Ramos (cell line): ENCODE measurements at regions not wholly inside any gene's neighbourhood (a gene's known extent, or its start where the extent isn't known, plus 50 kb on each side); places are given as distances from the start of the nearest gene placed in this dataset.
"Not testable (repeated sequence)": the region's sequence is repeated elsewhere in the genome, so short reads cannot be mapped to it uniquely, and the experiment has no call there.

Experiments used
- in situ Hi-C: fragments of 300-500 bp; cut with MboI; formaldehyde crosslinking; loops from one replicate; pipeline ENCODE4 v1.14.3; 2022; ENCODE audit warnings: low sequenced_read_pairs; ENCODE audit not compliant: unreplicated experiment

- in situ Hi-C loops: no loop called here
Measured at GRCh38 chr9:124084087-124084486, 72.5 kb downstream of the LHX2 start.

- in situ Hi-C loops: no loop called here
Measured at GRCh38 chr9:124087226-124087625, 75.7 kb downstream of the LHX2 start.

GRCh38 chr9:124088476-124088837 lies 76.9 kb downstream of the LHX2 start:
- in situ Hi-C loops: no loop called here

DNA sequence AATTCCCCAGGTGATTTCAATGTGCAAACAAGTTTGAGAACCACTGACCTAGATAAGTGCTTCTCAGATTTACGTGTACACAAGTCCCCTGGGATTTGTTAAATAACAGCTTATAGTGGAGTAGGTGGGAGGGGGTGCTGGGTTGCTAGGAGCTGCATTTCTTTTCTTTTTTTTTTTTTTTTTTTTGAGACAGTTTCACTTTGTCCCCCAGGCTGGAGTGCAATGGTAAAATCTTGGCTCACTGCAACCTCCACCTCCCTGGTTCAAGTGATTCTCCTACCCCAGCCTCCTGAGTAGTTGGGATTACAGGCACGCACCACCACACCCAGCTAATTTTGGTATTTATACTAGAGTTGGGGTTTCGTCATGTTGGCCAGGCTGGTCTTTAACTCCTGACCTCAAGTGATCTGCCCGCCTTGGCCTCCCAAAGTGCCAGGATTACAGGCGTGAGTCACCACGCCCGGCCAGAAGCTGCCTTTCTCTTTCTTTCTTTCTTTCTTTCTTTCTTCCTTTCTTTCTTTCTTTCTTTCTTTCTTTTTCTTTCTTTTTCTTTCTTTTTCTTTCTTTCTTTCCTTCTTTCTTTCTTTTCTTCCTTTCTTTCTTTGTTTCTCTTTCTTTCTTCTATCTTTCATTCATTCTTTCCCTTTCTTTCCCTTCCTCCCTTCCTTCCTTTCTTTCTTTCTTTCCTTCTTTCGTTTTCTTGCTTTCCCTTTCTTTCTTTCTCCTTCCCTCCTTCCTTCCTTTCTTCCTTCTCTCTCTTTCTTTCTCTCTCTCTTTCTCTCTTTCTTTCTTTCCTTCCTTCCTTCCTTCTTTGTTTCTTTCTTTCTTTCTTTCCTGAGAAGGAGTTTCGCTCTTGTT lies 78.3 kb downstream of the LHX2 start:
- in situ Hi-C loops: not testable (repeated sequence)

GRCh38 chr9:124098141-124098905 lies 86.8 kb downstream of the LHX2 start:
- in situ Hi-C loops: no loop called here

DNA sequence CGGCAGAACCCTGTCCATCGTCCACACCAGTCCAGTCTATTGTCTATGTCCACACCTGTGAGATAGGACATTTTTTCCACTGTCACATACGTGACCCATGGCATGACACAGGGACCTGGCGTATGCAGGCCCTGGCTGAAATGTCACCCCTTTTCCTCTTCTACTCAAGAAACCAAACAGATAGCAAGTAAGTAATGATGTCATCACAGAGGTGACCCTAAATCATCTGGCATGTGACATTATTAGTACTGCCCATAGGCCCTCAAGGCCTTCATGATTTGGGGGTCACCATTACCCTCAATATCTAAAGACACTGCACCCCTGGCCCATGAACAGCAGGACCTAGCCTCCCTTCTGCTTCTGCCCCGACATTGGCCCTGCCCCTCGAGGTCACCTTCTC lies 88.3 kb downstream of the LHX2 start:
- in situ Hi-C loops: no loop called here

GRCh38 chr9:124101215-124101968 lies 89.8 kb downstream of the LHX2 start:
- in situ Hi-C loops: no loop called here

GRCh38 chr9:124101969-124102345 lies 90.4 kb downstream of the LHX2 start:
- in situ Hi-C loops: no loop called here

- in situ Hi-C loops: no loop called here
Measured at GRCh38 chr9:124102363-124102762, 90.8 kb downstream of the LHX2 start.

DNA sequence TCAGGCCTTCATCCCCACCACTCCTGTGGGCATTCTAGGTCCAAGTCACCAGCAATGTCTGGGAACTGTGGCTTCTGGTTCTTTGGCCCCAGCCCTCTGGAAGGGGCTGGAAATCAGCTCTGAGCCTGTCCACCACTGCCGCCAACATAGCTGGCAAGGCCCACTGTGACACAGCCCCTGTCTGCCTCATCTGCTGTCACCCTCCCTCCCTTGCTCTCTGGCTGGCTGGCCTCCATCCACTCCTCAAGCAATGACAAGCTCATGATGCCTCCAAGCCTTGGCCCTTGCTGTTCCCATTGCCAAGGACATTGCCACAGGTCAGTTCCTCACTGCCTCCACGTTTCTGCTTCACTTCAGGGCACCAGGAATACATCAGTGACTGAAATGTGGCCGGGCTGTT lies 93.7 kb downstream of the LHX2 start:
- in situ Hi-C loops: no loop called here

DNA sequence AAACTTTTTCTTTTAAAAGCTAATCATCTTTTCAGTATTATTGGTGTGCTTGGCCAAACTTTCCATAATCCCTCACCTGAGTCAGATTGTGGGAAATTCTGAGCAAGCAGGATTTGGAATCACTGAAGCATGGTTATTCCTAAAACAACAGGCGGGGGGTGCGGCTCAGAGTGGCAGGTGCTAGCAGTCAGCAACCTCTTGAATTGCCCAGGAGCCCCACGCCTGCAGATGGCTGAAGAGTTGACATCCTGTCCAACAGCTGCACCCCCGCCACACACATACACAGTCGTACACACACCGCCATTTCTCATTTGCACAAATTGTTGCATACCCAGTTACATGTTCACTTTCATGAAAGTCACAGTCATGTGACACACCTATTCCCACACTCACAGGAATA lies 96.6 kb downstream of the LHX2 start:
- in situ Hi-C loops: no loop called here

DNA sequence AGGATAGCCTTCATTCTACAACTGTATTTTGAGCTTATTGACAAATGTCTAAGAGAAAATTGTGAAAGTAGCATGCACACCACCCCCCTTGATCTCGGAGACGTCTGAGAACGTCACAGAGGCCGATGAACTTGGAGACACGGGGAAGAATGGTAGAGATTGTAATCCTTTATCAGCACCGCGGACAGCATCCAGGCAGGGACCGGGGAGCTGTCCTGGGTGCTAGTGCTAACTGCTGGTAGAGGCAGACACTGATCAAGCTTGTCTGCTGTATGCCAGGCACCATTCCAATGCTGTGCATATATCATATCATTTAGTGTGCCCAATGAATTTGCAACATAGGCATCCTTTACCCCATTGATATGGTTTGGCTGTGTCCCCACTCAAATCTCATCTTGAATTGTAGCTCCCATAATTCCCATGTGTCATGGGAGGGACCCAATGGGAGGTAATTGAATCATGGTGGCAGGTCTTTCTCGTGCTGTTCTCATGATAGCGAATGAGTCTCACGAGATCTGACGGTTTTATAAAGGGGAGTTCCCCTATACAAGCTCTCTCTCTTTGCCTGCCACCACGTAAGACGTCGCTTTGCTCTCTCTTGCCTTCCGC lies 98.8 kb downstream of the LHX2 start:
- in situ Hi-C loops: no loop called here

DNA sequence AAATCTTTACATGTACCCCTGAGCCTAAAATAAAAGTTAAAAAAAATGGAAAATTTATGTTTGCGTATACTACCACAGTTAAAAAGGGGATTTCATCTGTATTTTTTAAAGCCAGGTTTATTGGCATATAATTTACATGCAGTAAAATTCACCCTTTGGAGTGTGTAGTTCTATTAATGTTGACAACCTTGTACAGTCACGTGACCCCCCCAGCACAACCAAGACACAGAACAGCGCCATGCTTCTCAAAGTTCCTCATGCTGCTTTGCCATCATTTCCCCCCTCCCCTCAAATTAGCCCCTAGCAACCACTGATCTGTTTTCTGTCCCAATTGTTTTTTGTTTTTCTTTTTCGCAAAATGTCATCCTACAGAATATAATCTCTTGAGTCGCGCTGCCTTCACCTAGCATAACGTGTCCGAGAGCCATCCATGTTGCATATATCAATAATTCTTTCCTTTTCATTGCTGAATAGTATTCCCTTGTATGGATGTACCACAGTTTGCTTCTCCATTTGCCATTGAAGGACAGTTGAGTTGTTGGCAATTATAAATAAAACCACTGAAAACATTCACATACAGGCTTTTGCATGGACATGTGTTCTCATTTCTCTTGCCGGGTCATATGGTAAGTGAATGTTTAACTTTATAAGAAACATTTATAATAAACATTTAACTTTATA lies 105.3 kb downstream of the LHX2 start:
- in situ Hi-C loops: no loop called here

- in situ Hi-C loops: no loop called here
Measured at GRCh38 chr9:124118894-124119293, 107.3 kb downstream of the LHX2 start.

DNA sequence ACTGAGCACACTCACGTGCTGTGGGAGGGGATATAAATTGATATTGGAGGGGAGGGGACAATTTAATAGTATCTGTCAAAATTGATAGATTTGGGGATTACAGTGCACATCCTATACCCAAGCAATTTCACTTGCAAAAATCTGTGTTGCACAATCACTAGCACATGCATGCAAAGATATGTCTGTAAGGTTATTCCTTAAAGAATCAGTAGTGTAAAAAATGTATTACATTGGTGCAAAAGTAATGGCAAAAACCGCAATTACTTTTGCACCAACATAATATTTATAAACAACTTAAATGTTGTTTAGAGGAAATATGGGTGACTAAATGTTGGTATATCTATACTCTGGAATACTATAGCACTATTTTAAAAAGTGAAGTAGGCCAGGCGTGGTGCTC lies 108.7 kb downstream of the LHX2 start:
- in situ Hi-C loops: no loop called here

DNA sequence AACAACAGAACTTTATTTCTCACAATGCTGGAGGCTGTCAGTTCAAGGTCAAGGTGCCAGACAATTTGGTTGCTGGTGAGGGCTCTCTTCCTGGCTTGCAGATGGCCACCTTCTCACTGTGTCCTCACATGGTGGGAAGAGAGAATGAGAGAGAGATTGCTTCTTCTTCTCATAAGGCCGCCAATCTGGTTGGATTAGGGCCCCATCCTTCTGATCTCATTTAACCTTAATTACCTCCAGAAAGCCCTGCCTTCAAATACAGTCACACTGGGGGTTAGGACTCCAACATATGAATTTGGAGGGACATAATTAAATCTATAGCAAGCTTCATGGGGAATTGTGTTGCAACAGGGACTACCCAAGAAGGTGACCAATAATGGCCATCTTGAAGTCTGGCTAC lies 110.2 kb downstream of the LHX2 start:
- in situ Hi-C loops: no loop called here

DNA sequence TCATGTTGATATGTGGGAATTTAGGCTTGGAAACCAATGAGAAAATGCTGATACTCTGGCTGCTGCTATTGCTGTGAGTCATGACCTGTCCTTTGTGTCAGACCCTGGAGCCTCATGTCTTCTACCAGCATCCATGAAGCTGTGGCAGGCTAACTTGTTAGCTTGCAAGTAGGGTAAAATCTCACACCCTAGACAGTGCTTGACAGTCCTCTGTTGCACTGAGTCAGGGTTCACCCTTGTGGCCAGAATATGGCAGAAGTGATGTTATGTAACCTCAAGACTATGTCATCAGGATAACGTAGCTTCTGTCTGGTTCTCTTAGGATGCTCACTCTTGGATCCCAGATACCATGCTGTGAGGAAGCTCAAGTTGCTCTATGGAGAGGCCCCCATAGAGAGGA lies 110.8 kb downstream of the LHX2 start:
- in situ Hi-C loops: no loop called here

GRCh38 chr9:124122813-124123462 lies 111.4 kb downstream of the LHX2 start:
- in situ Hi-C loops: no loop called here

DNA sequence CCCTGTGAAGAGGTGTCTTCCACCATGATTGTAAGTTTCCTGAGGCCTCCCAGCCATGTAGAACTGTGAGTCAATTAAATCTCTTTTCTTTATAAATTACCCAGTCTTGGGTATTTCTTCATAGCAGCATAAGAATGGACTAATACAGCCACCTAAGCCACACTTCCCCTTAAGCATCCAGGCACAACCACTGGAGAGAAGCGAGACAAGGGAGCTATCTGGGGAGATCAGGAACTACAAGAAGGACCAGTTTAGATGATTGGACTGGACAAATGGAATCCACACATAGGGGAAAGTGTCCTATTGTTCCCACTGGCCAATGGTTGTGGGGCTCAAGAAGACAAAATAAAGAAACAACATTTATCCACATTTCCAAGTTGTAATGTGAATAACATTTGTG lies 112.1 kb downstream of the LHX2 start:
- in situ Hi-C loops: not testable (repeated sequence)
